Activated CD8-positive, alpha-beta memory T cell treated with anti-CD3 and anti-CD28 coated beads for 48 hours (primary cell): ENCODE measurements at regions not wholly inside any gene's neighbourhood (a gene's known extent, or its start where the extent isn't known, plus 50 kb on each side); places are given as distances from the start of the nearest gene placed in this dataset.

Source experiments
- DNase-seq, 3 experiments: peaks; one replicate each; pipeline ENCODE4 v3.0.0-alpha.2; 2020; ENCODE audit warnings: low read depth in 2 of 3, low spot score in 2 of 3

- DNase-seq = no peak
Observed at GRCh38 chr6:113076816-113077215, 729.7 kb downstream of the RFPL4B start.

- DNase-seq = no peak
Observed at GRCh38 chr6:113077794-113078193, 730.7 kb downstream of the RFPL4B start.

- no peak for DNase-seq
Observed at GRCh38 chr6:113078791-113079190, 731.7 kb downstream of the RFPL4B start.

GRCh38 chr6:113082745-113083144, 735.6 kb downstream of the RFPL4B start:
- no peak for DNase-seq

- DNase-seq = no peak
Observed at GRCh38 chr6:113083947-113084346, 736.8 kb downstream of the RFPL4B start.

- DNase-seq = no peak
Observed at GRCh38 chr6:113089056-113089455, 741.9 kb downstream of the RFPL4B start.

- DNase-seq = no peak
Observed at GRCh38 chr6:113092795-113093194, 745.7 kb downstream of the RFPL4B start.

GRCh38 chr6:113094779-113095178, 747.6 kb downstream of the RFPL4B start:
- DNase-seq = no peak

GRCh38 chr6:113095841-113096240, 748.7 kb downstream of the RFPL4B start:
- no peak for DNase-seq

GRCh38 chr6:113102761-113103160, 754.4 kb upstream of the MARCKS start:
- DNase-seq = no peak

- no peak for DNase-seq
Observed at GRCh38 chr6:113103634-113104361, 753.3 kb upstream of the MARCKS start.

- no peak for DNase-seq
Observed at GRCh38 chr6:113104541-113104940, 752.6 kb upstream of the MARCKS start.

- no peak for DNase-seq
Observed at GRCh38 chr6:113104951-113105350, 752.2 kb upstream of the MARCKS start.

- no peak for DNase-seq
Observed at GRCh38 chr6:113110211-113110610, 746.9 kb upstream of the MARCKS start.

- DNase-seq = no peak
Observed at GRCh38 chr6:113111550-113111949, 745.6 kb upstream of the MARCKS start.

- no peak for DNase-seq
Observed at GRCh38 chr6:113112086-113112485, 745.1 kb upstream of the MARCKS start.

- no peak for DNase-seq
Observed at GRCh38 chr6:113115196-113115595, 741.9 kb upstream of the MARCKS start.

- DNase-seq = no peak
Observed at GRCh38 chr6:113120224-113120581, 736.9 kb upstream of the MARCKS start.

- no peak for DNase-seq
Observed at GRCh38 chr6:113120582-113121285, 736.4 kb upstream of the MARCKS start.

- no peak for DNase-seq
Observed at GRCh38 chr6:113121571-113121970, 735.6 kb upstream of the MARCKS start.

GRCh38 chr6:113122060-113122459, 735.1 kb upstream of the MARCKS start:
- DNase-seq = no peak

GRCh38 chr6:113125626-113126025, 731.5 kb upstream of the MARCKS start:
- DNase-seq = no peak
